GM12892 (cell line): ENCODE measurements at regions not wholly inside any gene's neighbourhood (a gene's known extent, or its start where the extent isn't known, plus 50 kb on each side); places are given as distances from the start of the nearest gene placed in this dataset.

Experiments
- POLR2A ChIP-seq: IDR thresholded peaks from 2 replicates; pipeline ENCODE4 v1.6.1; 2011; ENCODE audit warnings: low read depth, low read length, control low read depth
- POLR2AphosphoS5 ChIP-seq: IDR thresholded peaks from 2 replicates; pipeline ENCODE4 v1.6.1; 2011; ENCODE audit warnings: low read depth, low read length, control low read depth
- TAF1 ChIP-seq: IDR thresholded peaks from 2 replicates; pipeline ENCODE4 v1.6.1; 2011; ENCODE audit warnings: low read depth, mild to moderate bottlenecking, control low read depth, low read length, borderline replicate concordance

DNA sequence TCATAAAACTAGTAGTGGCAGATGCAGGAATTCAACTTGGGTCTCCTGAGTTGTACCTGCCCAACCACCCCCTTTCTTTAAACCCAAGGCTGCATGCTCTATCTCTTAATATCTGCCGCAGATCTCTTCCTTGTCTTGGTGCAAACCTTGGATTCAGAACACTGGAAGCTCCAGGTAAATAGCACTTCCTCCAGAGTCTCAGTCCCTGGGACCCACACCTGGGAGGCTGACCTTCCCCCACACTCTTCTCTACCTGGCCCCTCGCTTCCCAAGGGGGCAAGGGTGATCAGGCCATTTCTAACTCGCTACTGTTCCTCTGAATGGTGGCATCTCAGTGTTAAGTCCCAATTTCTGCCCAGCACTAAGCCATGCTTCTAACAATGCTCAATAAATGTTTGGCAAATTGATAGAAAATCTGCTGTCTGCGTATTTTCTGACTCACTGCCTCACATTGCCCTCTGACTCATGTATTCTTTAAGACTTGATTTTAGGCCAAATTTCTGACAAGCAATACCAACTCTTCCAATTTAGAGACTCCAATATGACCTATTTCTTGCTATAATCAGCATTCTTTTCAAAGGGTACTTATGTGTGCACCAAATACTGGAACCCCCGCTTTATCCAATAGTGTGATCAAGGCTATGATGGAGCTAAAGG lies 68.0 kb upstream of the PPP1R3C start:
- TF ChIP-seq POLR2A (no peak), TAF1 (no peak), POLR2AphosphoS5 (no peak)
